ENCODE measurements at regions not wholly inside any gene's neighbourhood (a gene's known extent, or its start where the extent isn't known, plus 50 kb on each side); places are given as distances from the start of the nearest gene placed in this dataset. TPM values are rescaled to one million over a fixed set of nuclear protein-coding genes. Genes with fewer than 3 reads are reported as not detected.

GRCh38 chr11:62020661-62021060 is 53.2 kb upstream of the FTH1 start:
- Histone ChIP-seq H3K4me3 (no peak overlapping the region), H3K9ac (no peak overlapping the region), H3K27me3 (replicated peaks; ENCODE audit: insufficient read depth) (no peaks in the 10 kb centered on the region), H3K9me2 (ENCODE audit: insufficient read depth) (no peaks in the 10 kb centered on the region), H3K27ac (no peak overlapping the region), H3K9me3 (ENCODE audit: low read depth) (no peaks in the 10 kb centered on the region), H4K20me1 (ENCODE audit: insufficient read depth) (no peaks in the 10 kb centered on the region), H3K79me2 (ENCODE audit: insufficient read depth) (no peaks in the 10 kb centered on the region), H3K36me3 (ENCODE audit: low read depth) (no peaks in the 10 kb centered on the region), H2AFZ (no peak overlapping the region), H3K4me2 (ENCODE audit: unreplicated experiment) (no peak overlapping the region), H3K4me1 (ENCODE audit: insufficient read depth) (peaks cover 8% of the 10 kb centered on the region), H3F3A (ENCODE audit: insufficient read depth) (peaks cover 9% of the 10 kb centered on the region; the same call in 1 of the 2 replicates)
- in situ Hi-C loops (cut with MboI): no loop called here
- DNase-seq: peak; percentile 30
- 22 to 39% methylated on average over 3 of the region's 3 CpGs for WGBS, 2 experiments (ENCODE audit: low coverage in 1 of 2, low lambda C conversion rate in 2 of 2, missing lambda C conversion rate in 2 of 2)
- no peak for TF ChIP-seq EZH2 (IDR thresholded peaks at IDR 0.05; ENCODE audit: insufficient read depth, poor library complexity, severe bottlenecking)
- TF ChIP-seq EZH2phosphoT487 (IDR thresholded peaks at IDR 0.05; ENCODE audit: insufficient read depth, low read depth): no peak

- no peaks in the 10 kb centered on the region for H3K4me1 ChIP-seq (ENCODE audit: insufficient read depth)
- H3K9me3 ChIP-seq (ENCODE audit: low read depth): no peaks in the 10 kb centered on the region
- no peak overlapping the region for H2AFZ ChIP-seq
- TF ChIP-seq EZH2phosphoT487 (IDR thresholded peaks at IDR 0.05; ENCODE audit: insufficient read depth, low read depth): no peak
- no peak for TF ChIP-seq EZH2 (IDR thresholded peaks at IDR 0.05; ENCODE audit: insufficient read depth, poor library complexity, severe bottlenecking)
- no peak overlapping the region for H3K9ac ChIP-seq
- 98 to 100% methylated on average over 2 of the region's 2 CpGs for WGBS, 2 experiments (ENCODE audit: low coverage in 1 of 2, low lambda C conversion rate in 2 of 2, missing lambda C conversion rate in 2 of 2)
- no peaks in the 10 kb centered on the region for H3K27me3 ChIP-seq (replicated peaks; ENCODE audit: insufficient read depth)
- no peaks in the 10 kb centered on the region for H4K20me1 ChIP-seq (ENCODE audit: insufficient read depth)
- no peak for DNase-seq
- H3F3A ChIP-seq (ENCODE audit: insufficient read depth): no peaks in the 10 kb centered on the region
- H3K27ac ChIP-seq: no peak overlapping the region
- H3K9me2 ChIP-seq (ENCODE audit: insufficient read depth): no peaks in the 10 kb centered on the region
- H3K79me2 ChIP-seq (ENCODE audit: insufficient read depth): no peaks in the 10 kb centered on the region
- no peak overlapping the region for H3K4me3 ChIP-seq
- no peaks in the 10 kb centered on the region for H3K36me3 ChIP-seq (ENCODE audit: low read depth)
- in situ Hi-C loops (cut with MboI): no loop called here
- no peak overlapping the region for H3K4me2 ChIP-seq (ENCODE audit: unreplicated experiment)
Measured at GRCh38 chr11:62018981-62019664, 51.7 kb upstream of the FTH1 start.

GRCh38 chr11:62017878-62018655 is 50.6 kb upstream of the FTH1 start:
- WGBS, 2 experiments (ENCODE audit: low coverage in 1 of 2, low lambda C conversion rate in 2 of 2, missing lambda C conversion rate in 2 of 2): 84 to 85% methylated on average over 13 to 15 of the region's 15 CpGs
- H3K9ac ChIP-seq: no peak overlapping the region
- in situ Hi-C loops (cut with MboI): no loop called here

More at GRCh38 chr11:62017878-62018655, 50.6 kb upstream of the FTH1 start:
- TF ChIP-seq EZH2phosphoT487 (IDR thresholded peaks at IDR 0.05; ENCODE audit: insufficient read depth, low read depth) (no peak), EZH2 (IDR thresholded peaks at IDR 0.05; ENCODE audit: insufficient read depth, poor library complexity, severe bottlenecking) (no peak)
- DNase-seq: no peak
- Histone ChIP-seq H2AFZ (no peak overlapping the region), H3F3A (ENCODE audit: insufficient read depth) (peaks cover 3% of the 10 kb centered on the region; the same call in 1 of the 2 replicates), H3K36me3 (ENCODE audit: low read depth) (no peaks in the 10 kb centered on the region), H3K27ac (no peak overlapping the region), H3K9me3 (ENCODE audit: low read depth) (no peaks in the 10 kb centered on the region), H3K4me3 (no peak overlapping the region), H3K4me2 (ENCODE audit: unreplicated experiment) (no peak overlapping the region), H3K9me2 (ENCODE audit: insufficient read depth) (no peaks in the 10 kb centered on the region), H3K27me3 (replicated peaks; ENCODE audit: insufficient read depth) (no peaks in the 10 kb centered on the region), H3K4me1 (ENCODE audit: insufficient read depth) (peaks cover 9% of the 10 kb centered on the region), H4K20me1 (ENCODE audit: insufficient read depth) (no peaks in the 10 kb centered on the region), H3K79me2 (ENCODE audit: insufficient read depth) (no peaks in the 10 kb centered on the region)

Small RNAs in the stretch of these regions (small RNA-seq; reads per million reads assigned to genes)
- not detected for gene AP003733.2 (ENCODE audit: low read depth, low replicate concordance)
